Liver (tissue), 3 donors: ENCODE measurements at regions not wholly inside any gene's neighbourhood (a gene's known extent, or its start where the extent isn't known, plus 50 kb on each side); places are given as distances from the start of the nearest gene placed in this dataset.

Source experiments
- CTCF ChIP-seq: fragments of 150-350 bp; IDR thresholded peaks from 2 replicates; pipeline ENCODE4 v1.5.1; 2017; ENCODE audit warnings: improper control_type of control experiment, low read depth, low read length; ENCODE audit not compliant: missing input control
- EGR1 ChIP-seq, 2 donors: IDR thresholded peaks; 2 replicates each; pipeline ENCODE4 v1.6.1; 2016 to 2018; ENCODE audit warnings: antibody characterized with exemption in 2 of 2, low read depth in 2 of 2
- donor health status: healthy.
- donor health status: healthy.

- TF ChIP-seq EGR1 (IDR thresholded peaks at IDR 0.05; ENCODE audit: low read depth in 2 of 2) (no peak), CTCF (no peak)
Measured at GRCh38 chr15:38854506-38854905, 289.9 kb upstream of the RASGRP1 start.
